ENCODE measurements at regions not wholly inside any gene's neighbourhood (a gene's known extent, or its start where the extent isn't known, plus 50 kb on each side); places are given as distances from the start of the nearest gene placed in this dataset.
"Not testable (repeated sequence)": the region's sequence is repeated elsewhere in the genome, so short reads cannot be mapped to it uniquely, and the experiment has no call there.

DNA sequence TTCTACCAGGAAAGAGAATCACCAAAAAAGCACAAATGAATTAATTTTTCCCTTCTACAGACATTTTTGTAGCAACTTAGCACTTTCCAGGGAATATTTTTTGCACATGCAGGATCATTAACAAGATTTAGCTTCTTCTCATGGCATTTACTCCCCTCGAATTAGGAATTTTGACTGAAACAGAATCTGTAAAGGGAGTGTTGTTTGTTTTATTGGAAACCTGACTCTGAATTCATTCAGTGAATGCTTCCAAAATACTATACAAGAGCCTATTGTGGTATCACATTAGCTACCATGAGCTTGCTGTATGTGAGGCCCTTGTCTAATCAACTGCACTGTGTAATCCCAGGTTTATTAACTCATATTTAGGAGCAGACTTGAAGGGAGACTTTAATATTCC lies 130.4 kb upstream of the ATP10A start:
- no peak overlapping the region for H3K4me3 ChIP-seq (ENCODE audit: low read length)
- no peak for DNase-seq (ENCODE audit: low read depth)
- TF ChIP-seq, protein P1, sequence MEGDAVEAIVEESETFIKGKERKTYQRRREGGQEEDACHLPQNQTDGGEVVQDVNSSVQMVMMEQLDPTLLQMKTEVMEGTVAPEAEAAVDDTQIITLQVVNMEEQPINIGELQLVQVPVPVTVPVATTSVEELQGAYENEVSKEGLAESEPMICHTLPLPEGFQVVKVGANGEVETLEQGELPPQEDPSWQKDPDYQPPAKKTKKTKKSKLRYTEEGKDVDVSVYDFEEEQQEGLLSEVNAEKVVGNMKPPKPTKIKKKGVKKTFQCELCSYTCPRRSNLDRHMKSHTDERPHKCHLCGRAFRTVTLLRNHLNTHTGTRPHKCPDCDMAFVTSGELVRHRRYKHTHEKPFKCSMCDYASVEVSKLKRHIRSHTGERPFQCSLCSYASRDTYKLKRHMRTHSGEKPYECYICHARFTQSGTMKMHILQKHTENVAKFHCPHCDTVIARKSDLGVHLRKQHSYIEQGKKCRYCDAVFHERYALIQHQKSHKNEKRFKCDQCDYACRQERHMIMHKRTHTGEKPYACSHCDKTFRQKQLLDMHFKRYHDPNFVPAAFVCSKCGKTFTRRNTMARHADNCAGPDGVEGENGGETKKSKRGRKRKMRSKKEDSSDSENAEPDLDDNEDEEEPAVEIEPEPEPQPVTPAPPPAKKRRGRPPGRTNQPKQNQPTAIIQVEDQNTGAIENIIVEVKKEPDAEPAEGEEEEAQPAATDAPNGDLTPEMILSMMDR (conservative IDR thresholded peaks at IDR 0.05; ENCODE audit: low read depth, low read length), result no peak

DNA sequence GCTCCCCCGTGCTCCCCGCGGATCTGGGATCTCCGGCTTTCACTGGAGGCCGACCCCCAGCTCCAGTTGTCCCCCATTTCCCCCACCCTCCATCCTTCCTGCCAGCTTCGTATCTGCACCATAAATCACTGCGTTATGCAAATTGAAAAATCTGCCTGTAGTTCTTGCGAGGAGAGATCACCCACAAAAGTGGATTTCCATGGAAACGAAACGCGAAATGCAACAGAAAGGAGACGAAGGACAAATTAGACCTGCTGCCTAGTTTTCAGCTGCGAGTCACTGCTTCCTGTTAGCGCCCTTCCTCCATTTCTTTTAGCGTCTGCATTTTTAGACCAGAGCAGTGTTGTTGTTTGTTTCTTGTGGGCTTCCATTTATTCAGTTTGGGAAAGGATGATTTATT lies 127.1 kb upstream of the ATP10A start:
- no peak overlapping the region for H3K4me3 ChIP-seq (ENCODE audit: low read length)
- no peak for DNase-seq (ENCODE audit: low read depth)
- TF ChIP-seq, protein P1 (conservative IDR thresholded peaks at IDR 0.05; ENCODE audit: low read depth, low read length), result no peak

DNA sequence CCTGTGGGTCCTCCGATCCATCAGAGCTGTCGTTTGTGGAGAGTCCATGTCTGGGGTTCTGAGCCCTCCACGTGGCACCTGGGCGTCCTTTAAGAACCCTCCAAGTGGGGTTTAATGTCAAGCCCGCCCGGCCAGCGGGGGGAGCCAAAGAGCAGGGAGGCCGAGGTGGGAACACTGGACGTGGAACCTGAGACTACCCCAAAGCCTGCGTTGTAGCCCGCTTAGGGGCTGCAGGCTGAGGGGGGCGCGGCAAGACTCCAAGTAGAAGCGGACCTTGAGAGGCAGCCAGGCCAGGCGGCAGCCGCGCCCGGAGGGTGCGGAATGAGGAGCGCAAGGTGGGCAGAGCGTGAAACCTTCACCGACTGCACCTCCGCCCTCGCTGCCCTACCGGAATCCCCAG lies 126.2 kb upstream of the ATP10A start:
- TF ChIP-seq, protein P1 (conservative IDR thresholded peaks at IDR 0.05; ENCODE audit: low read depth, low read length), result no peak
- H3K4me3 ChIP-seq (ENCODE audit: low read length), result no peak overlapping the region
- DNase-seq (ENCODE audit: low read depth), result no peak

DNA sequence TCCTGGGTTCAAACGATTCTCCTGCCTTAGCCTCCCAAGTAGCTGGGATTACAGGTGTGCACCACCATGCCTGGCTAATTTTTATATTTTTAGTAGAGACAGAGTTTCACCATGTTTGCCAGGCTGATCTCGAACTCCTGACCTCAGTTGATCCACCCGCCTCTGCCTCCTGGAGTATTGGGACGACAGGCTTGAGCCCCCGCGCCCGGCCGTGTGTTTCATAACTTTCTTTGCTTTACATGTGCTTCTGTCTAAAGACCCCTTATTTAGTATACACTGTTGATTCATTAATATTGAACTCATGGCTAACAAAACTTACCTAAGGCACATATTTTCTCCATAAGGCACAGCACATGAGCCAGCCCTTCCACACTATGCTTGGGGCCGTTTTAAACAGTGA lies 125.6 kb upstream of the ATP10A start:
- DNase-seq (ENCODE audit: low read depth); H3K4me3 ChIP-seq (ENCODE audit: low read length): not testable (repeated sequence)

DNA sequence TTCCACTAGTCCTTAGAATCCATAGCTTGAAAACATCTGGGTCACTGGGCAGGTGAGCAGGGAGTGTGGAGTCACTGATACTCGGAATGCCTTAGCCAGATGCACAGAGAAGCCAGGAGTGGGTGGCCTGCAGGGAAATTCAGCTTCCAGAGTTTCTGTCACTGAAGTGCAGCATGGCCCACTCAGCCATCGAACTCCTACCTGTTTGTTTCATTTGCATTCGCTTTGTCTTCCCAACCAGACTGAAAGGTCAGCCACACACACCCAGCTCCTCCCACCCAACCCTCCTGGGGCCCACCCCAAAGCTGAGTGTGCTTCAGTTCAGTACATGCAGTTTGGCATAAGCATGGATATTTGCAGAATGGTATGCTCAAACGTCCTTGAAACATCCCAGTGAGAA lies 124.5 kb upstream of the ATP10A start:
- no peak for DNase-seq (ENCODE audit: low read depth)
- TF ChIP-seq, protein P1 (conservative IDR thresholded peaks at IDR 0.05; ENCODE audit: low read depth, low read length), result no peak
- no peak overlapping the region for H3K4me3 ChIP-seq (ENCODE audit: low read length)

DNA sequence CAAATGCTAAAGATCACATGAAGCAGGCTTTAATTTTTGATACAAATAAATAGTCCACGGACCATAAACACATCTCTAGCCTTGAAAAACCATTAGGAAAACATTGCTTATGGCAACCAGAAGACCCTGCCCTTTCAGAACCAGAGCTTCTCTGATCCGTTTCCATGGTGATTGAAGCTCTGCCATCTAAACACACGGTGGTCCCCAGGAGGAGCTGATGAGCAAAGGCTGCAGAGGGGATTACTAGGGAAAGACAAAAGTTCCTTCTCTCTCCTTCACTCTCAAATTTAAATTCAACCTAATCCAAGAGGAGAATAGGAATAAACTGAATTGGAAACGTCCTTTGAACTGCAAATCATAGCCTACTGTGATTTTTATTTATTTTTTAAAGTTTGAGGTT lies 122.0 kb upstream of the ATP10A start:
- DNase-seq (ENCODE audit: low read depth), result no peak
- no peak overlapping the region for H3K4me3 ChIP-seq (ENCODE audit: low read length)
- TF ChIP-seq, protein P1 (conservative IDR thresholded peaks at IDR 0.05; ENCODE audit: low read depth, low read length), result no peak

DNA sequence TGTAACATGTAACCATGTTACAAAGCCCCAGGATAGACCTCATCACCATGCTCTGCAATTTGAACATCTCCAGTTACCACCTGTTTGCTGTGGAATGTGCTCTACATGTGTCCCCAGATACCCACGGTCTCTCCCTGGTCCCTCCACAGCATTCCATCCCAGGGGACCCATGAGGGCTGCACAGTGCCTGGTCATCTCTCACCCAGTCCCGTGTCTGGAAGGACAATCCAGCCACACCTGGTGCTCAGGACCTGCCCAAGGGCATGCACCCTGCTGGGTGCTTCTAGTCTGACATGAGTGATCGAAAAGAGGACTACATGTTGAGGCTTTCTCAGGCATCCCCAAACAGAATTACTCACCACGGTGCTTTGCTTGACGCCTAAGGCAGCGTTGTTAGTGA lies 119.6 kb upstream of the ATP10A start:
- DNase-seq (ENCODE audit: low read depth), result no peak
- H3K4me3 ChIP-seq (ENCODE audit: low read length), result no peak overlapping the region
- TF ChIP-seq, protein P1 (conservative IDR thresholded peaks at IDR 0.05; ENCODE audit: low read depth, low read length), result no peak

DNA sequence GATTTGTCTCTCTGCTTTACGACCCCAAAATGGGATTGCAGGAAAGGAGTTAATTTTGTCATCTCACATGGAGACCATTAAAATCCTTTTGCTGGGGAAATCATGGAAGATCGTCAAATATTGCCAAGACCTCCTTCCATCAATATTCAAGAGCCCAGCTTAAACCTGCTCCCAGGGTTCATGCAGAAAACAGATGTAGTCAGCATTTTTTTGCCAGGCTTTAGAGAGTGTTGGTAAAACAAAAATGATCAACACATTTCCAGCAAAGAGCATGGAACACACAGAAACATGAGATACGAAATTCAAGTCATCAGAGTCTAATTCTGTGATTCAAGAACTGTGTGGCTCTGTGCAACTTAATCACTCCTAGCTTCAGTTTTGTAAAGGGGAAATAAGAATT lies 118.0 kb upstream of the ATP10A start:
- DNase-seq (ENCODE audit: low read depth), result no peak
- TF ChIP-seq, protein P1 (conservative IDR thresholded peaks at IDR 0.05; ENCODE audit: low read depth, low read length), result no peak
- H3K4me3 ChIP-seq (ENCODE audit: low read length), result no peak overlapping the region

Measured in retinal pigment epithelial cell (primary cell).